GM19043 (cell line): ENCODE measurements at regions not wholly inside any gene's neighbourhood (a gene's known extent, or its start where the extent isn't known, plus 50 kb on each side); places are given as distances from the start of the nearest gene placed in this dataset.
"Not testable (repeated sequence)": the region's sequence is repeated elsewhere in the genome, so short reads cannot be mapped to it uniquely, and the experiment has no call there.

ENCODE experiments used
- ATAC-seq: cut with Tn5 transposase; IDR thresholded peaks from one replicate; pipeline ENCODE4 v1.9.1; 2021; ENCODE audit warnings: low read depth; ENCODE audit not compliant: unreplicated experiment

- no peak for ATAC-seq
These were observed 170.1 kb downstream of the RPRM start for GRCh38 chr2:153308466-153308865.

GRCh38 chr2:153307223-153307622, 171.3 kb downstream of the RPRM start:
- ATAC-seq = no peak

- ATAC-seq = no peak
These were observed 178.8 kb downstream of the RPRM start for GRCh38 chr2:153299809-153300208.

- no peak for ATAC-seq
These were observed 179.3 kb downstream of the RPRM start for GRCh38 chr2:153299217-153299616.

- ATAC-seq = no peak
These were observed 184.3 kb downstream of the RPRM start for GRCh38 chr2:153294199-153294786.

- ATAC-seq = no peak
These were observed 186.8 kb downstream of the RPRM start for GRCh38 chr2:153291718-153292117.

GRCh38 chr2:153287109-153287801, 191.3 kb downstream of the RPRM start:
- ATAC-seq = no peak

GRCh38 chr2:153268941-153269461, 209.6 kb downstream of the RPRM start:
- ATAC-seq = no peak

- ATAC-seq = not testable (repeated sequence)
These were observed 221.7 kb downstream of the RPRM start for GRCh38 chr2:153256876-153257275.

GRCh38 chr2:153246636-153247035, 231.9 kb downstream of the RPRM start:
- not testable (repeated sequence) for ATAC-seq

- ATAC-seq = peak; percentile 81
These were observed 243.0 kb downstream of the RPRM start for GRCh38 chr2:153235516-153235915.

- ATAC-seq = no peak
These were observed 246.1 kb downstream of the RPRM start for GRCh38 chr2:153232464-153232863.

GRCh38 chr2:153230977-153231376, 247.6 kb downstream of the RPRM start:
- no peak for ATAC-seq

- no peak for ATAC-seq
These were observed 249.7 kb downstream of the RPRM start for GRCh38 chr2:153228904-153229303.

GRCh38 chr2:153227981-153228380, 250.6 kb downstream of the RPRM start:
- ATAC-seq = no peak

GRCh38 chr2:153222231-153223165, 256.1 kb downstream of the RPRM start:
- no peak for ATAC-seq

GRCh38 chr2:153221506-153221905, 257.1 kb downstream of the RPRM start:
- no peak for ATAC-seq

- ATAC-seq = no peak
These were observed 257.5 kb downstream of the RPRM start for GRCh38 chr2:153221087-153221486.

- no peak for ATAC-seq
These were observed 259.7 kb downstream of the RPRM start for GRCh38 chr2:153218851-153219250.

GRCh38 chr2:153214337-153214736, 264.2 kb downstream of the RPRM start:
- no peak for ATAC-seq

GRCh38 chr2:153213022-153213421, 265.5 kb downstream of the RPRM start:
- no peak for ATAC-seq
